C4-2B (cell line): ENCODE measurements at regions not wholly inside any gene's neighbourhood (a gene's known extent, or its start where the extent isn't known, plus 50 kb on each side); places are given as distances from the start of the nearest gene placed in this dataset.

Experiments
- ZFX ChIP-seq: fragments of 450-650 bp; IDR thresholded peaks from 2 replicates; pipeline ENCODE4 v1.6.1; 2017
- TF ChIP-seq, protein P1 (sequence below): fragments of 450-650 bp; conservative IDR thresholded peaks from 2 replicates; pipeline ENCODE4 v1.5.1; 2017; ENCODE audit warnings: mild to moderate bottlenecking

DNA sequence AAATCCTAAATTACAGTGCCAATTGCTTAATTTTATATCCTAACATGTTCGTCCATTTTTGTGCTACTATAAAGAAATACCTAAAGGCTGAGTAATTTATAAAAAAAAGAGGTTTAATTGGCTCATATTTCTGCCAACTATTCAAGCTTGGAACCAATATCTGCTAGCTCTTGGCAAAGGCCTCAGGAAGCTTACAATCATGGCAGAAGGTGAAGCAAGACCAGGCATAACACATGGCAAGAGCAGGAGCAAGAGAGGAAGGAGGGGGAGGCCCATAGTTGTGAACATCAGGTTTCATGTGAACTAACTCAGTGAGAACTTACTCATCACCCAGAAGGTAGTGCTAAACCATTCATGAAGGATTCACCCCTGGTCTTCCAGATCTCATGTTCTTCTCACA, 494.3 kb downstream of the CCER1 start:
- TF ChIP-seq, protein P1, sequence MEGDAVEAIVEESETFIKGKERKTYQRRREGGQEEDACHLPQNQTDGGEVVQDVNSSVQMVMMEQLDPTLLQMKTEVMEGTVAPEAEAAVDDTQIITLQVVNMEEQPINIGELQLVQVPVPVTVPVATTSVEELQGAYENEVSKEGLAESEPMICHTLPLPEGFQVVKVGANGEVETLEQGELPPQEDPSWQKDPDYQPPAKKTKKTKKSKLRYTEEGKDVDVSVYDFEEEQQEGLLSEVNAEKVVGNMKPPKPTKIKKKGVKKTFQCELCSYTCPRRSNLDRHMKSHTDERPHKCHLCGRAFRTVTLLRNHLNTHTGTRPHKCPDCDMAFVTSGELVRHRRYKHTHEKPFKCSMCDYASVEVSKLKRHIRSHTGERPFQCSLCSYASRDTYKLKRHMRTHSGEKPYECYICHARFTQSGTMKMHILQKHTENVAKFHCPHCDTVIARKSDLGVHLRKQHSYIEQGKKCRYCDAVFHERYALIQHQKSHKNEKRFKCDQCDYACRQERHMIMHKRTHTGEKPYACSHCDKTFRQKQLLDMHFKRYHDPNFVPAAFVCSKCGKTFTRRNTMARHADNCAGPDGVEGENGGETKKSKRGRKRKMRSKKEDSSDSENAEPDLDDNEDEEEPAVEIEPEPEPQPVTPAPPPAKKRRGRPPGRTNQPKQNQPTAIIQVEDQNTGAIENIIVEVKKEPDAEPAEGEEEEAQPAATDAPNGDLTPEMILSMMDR, result no peak
- TF ChIP-seq ZFX, result no peak
